ENCODE measurements at regions not wholly inside any gene's neighbourhood (a gene's known extent, or its start where the extent isn't known, plus 50 kb on each side); places are given as distances from the start of the nearest gene placed in this dataset.

DNA sequence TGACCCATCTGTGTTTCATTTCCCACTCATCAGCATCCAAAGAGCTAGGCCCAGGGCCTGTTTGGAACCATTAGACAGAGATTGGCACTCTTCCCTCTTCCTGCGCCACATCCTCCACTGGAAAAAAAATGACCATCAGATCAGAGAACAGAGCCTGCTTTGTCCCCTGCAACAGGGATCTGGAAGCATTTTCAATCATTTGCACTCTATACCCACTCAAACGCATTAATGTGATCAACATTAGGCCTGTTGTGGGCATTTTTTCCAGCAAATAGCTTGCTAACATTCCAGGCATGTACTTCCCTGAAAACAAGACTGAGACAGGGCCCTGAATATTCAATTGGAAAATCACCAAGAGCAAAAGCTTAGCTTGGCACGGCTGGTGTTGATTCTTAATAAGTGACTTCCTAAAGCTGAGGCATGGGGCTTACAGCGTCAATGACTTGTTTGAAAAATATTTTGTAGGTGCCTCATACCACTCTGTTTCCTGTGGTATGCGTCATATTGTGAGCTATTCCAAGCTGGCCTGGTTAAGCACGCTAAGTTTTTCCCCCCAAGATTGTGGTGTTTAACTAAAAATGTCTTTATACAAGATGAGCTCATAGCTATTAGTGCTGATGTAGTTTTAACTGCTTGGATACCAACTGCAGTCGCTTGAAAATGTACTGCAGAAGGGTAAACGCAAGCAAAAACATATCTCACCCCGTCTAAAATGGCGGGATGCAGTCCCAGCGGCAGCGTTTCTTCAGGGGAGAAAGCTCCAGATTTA is 404.4 kb downstream of the SPRY2 start:
- Histone ChIP-seq H3K9ac (ENCODE audit: extremely low read depth, insufficient read length, low read length) (no peak overlapping the region), H3K27ac (ENCODE audit: insufficient read length, low read depth, low read length) (no peak overlapping the region), H3K9me3 (ENCODE audit: control insufficient read depth, low read depth, low read length) (no peaks in the 10 kb centered on the region), H3K27me3 (ENCODE audit: insufficient read depth, low read length) (no peaks in the 10 kb centered on the region), H2BK5ac (ENCODE audit: insufficient read length, low read length) (no peak overlapping the region), H2BK12ac (ENCODE audit: insufficient read length, low read depth, low read length) (no peak overlapping the region), H2AK5ac (ENCODE audit: insufficient read length, low read length) (no peak overlapping the region), H3K56ac (ENCODE audit: insufficient read length, low read depth, low read length) (no peak overlapping the region), H3K23ac (ENCODE audit: insufficient read length, low read depth, low read length) (no peak overlapping the region), H3K14ac (ENCODE audit: insufficient read depth, low read length) (no peak overlapping the region), H3K79me2 (ENCODE audit: insufficient read depth, low read length) (no peaks in the 10 kb centered on the region), H4K5ac (ENCODE audit: insufficient read length, low read depth, low read length) (no peak overlapping the region), H4K20me1 (ENCODE audit: control insufficient read depth, insufficient read depth, insufficient read length) (no peaks in the 10 kb centered on the region), H4K8ac (replicated peaks; ENCODE audit: insufficient read length, low read depth, low read length) (no peak overlapping the region), H2BK120ac (ENCODE audit: low read depth, low read length, poor library complexity, severe bottlenecking) (no peak overlapping the region), H2AFZ (ENCODE audit: low read length) (no peak overlapping the region), H3K4me1 (ENCODE audit: insufficient read depth, low read length) (no peaks in the 10 kb centered on the region; the same call in 1 of the 2 replicates), H2BK15ac (ENCODE audit: low read depth, low read length) (no peak overlapping the region), H3K18ac (ENCODE audit: insufficient read length, low read depth, low read length) (no peak overlapping the region), H4K91ac (ENCODE audit: insufficient read length, low read depth, low read length) (no peak overlapping the region), H3T11ph (ENCODE audit: low read length) (no peak overlapping the region), H3K4me2 (ENCODE audit: insufficient read depth, insufficient read length, low read length) (no peak overlapping the region), H2BK20ac (ENCODE audit: low read depth, low read length, poor library complexity, severe bottlenecking) (no peak overlapping the region), H3K4ac (ENCODE audit: low read depth, low read length) (no peak overlapping the region), H3K23me2 (ENCODE audit: insufficient read length, low read depth, low read length, poor library complexity, severe bottlenecking) (no peaks in the 10 kb centered on the region), H3K79me1 (ENCODE audit: insufficient read depth, low read depth, low read length, poor library complexity, severe bottlenecking) (no peaks in the 10 kb centered on the region)
- Mint-ChIP-seq H3K36me3 (ENCODE audit: insufficient read depth in 1 of 3, low read depth in 3 of 3) (no peaks in the 10 kb centered on the region), H3K27me3 (ENCODE audit: low read depth) (no peaks in the 10 kb centered on the region), H3K4me3 (no peak overlapping the region), H3K4me1 (peaks cover 7 to 10% of the 10 kb centered on the region in 2 experiments), H3K9me3 (no peaks in the 10 kb centered on the region), H3K27ac (no peak overlapping the region; a peak in 2 of 7 replicates)
- no peak for DNase-seq
- TF ChIP-seq, protein P1, sequence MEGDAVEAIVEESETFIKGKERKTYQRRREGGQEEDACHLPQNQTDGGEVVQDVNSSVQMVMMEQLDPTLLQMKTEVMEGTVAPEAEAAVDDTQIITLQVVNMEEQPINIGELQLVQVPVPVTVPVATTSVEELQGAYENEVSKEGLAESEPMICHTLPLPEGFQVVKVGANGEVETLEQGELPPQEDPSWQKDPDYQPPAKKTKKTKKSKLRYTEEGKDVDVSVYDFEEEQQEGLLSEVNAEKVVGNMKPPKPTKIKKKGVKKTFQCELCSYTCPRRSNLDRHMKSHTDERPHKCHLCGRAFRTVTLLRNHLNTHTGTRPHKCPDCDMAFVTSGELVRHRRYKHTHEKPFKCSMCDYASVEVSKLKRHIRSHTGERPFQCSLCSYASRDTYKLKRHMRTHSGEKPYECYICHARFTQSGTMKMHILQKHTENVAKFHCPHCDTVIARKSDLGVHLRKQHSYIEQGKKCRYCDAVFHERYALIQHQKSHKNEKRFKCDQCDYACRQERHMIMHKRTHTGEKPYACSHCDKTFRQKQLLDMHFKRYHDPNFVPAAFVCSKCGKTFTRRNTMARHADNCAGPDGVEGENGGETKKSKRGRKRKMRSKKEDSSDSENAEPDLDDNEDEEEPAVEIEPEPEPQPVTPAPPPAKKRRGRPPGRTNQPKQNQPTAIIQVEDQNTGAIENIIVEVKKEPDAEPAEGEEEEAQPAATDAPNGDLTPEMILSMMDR (conservative IDR thresholded peaks at IDR 0.05): no peak
- no CpG with 5 or more reads among the region's 12 CpGs for WGBS (ENCODE audit: extremely low coverage, insufficient read length, low lambda C conversion rate)
